OCI-LY3 (cell line): ENCODE measurements at regions not wholly inside any gene's neighbourhood (a gene's known extent, or its start where the extent isn't known, plus 50 kb on each side); places are given as distances from the start of the nearest gene placed in this dataset.

Experiments
- EZH2phosphoT487 ChIP-seq: fragments of 200-600 bp; shearing (Covaris generic); IDR thresholded peaks from 2 replicates; pipeline ENCODE4 v1.6.1; 2018; ENCODE audit warnings: antibody characterized with exemption, mixed run types, low read depth
- TF ChIP-seq, protein P1 (sequence below): fragments of 200-600, 300-600 bp; sonication (generic); IDR thresholded peaks from 2 replicates; pipeline ENCODE4 v1.5.1; 2014; ENCODE audit warnings: antibody characterized with exemption, low read length, low read depth

DNA sequence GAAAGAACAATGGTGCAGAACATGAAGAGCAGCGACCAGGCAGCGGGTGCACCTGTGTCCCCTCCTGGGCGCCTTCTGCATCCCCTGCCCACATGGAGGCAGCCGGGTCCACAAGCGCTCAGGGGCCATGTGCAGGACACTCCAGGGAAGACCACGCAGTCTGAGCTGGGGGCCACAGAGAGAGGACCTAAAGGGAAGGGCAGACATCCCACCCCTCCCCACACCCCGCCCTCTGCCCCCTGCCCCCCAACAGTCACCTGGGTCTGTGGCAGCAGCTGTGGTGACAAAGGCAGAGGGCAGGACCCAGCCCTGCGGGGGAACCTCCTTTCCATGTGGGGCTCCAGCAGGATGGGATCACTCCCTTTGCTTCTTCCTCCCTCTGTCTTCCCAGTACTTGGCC is 805.7 kb downstream of the CDH9 start:
- TF ChIP-seq, protein P1, sequence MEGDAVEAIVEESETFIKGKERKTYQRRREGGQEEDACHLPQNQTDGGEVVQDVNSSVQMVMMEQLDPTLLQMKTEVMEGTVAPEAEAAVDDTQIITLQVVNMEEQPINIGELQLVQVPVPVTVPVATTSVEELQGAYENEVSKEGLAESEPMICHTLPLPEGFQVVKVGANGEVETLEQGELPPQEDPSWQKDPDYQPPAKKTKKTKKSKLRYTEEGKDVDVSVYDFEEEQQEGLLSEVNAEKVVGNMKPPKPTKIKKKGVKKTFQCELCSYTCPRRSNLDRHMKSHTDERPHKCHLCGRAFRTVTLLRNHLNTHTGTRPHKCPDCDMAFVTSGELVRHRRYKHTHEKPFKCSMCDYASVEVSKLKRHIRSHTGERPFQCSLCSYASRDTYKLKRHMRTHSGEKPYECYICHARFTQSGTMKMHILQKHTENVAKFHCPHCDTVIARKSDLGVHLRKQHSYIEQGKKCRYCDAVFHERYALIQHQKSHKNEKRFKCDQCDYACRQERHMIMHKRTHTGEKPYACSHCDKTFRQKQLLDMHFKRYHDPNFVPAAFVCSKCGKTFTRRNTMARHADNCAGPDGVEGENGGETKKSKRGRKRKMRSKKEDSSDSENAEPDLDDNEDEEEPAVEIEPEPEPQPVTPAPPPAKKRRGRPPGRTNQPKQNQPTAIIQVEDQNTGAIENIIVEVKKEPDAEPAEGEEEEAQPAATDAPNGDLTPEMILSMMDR = no peak
- no peak for TF ChIP-seq EZH2phosphoT487
